Aorta (tissue), 5 donors: ENCODE measurements at regions not wholly inside any gene's neighbourhood (a gene's known extent, or its start where the extent isn't known, plus 50 kb on each side); places are given as distances from the start of the nearest gene placed in this dataset.
A peak's percentile ranks its signal among the peaks of the same experiment; 100 is the strongest.

Experiments
- ATAC-seq: fragments of 200-7000 bp; cut with Tn5 transposase; one replicate; pipeline ENCODE4 v1.9.1; 2022; ENCODE audit warnings: moderate library complexity; ENCODE audit not compliant: low FRiP score
- DNase-seq, 2 donors: peaks; one replicate each; pipeline ENCODE4 v3.0.0-alpha.2; 2020
- H3K27ac ChIP-seq, 2 donors: one replicate each; pipeline ENCODE4 v1.5.1; 2013; ENCODE audit warnings: low read length in 2 of 2, mild to moderate bottlenecking in 2 of 2, moderate library complexity in 2 of 2, control low read depth in 1 of 2, inconsistent platforms in 1 of 2, low read depth in 1 of 2
- H3K27me3 ChIP-seq, 2 donors: one replicate each; pipeline ENCODE4 v1.6.1; 2013; ENCODE audit warnings: control low read depth in 1 of 2, low read length in 1 of 2, mild to moderate bottlenecking in 1 of 2, moderate library complexity in 1 of 2; ENCODE audit not compliant: insufficient read depth in 2 of 2, control insufficient read depth in 1 of 2
- H3K36me3 ChIP-seq, 2 donors: one replicate each; pipeline ENCODE4 v1.6.1; 2013; ENCODE audit warnings: control low read depth in 1 of 2, low read length in 1 of 2, mild to moderate bottlenecking in 1 of 2; ENCODE audit not compliant: insufficient read depth in 2 of 2, control insufficient read depth in 1 of 2
- H3K4me1 ChIP-seq, 2 donors: one replicate each; pipeline ENCODE4 v1.6.1; 2013; ENCODE audit warnings: low read length in 2 of 2, control low read depth in 1 of 2, mild to moderate bottlenecking in 1 of 2, moderate library complexity in 1 of 2; ENCODE audit not compliant: insufficient read depth in 2 of 2, control insufficient read depth in 1 of 2
- H3K4me3 ChIP-seq, 2 donors: one replicate each; pipeline ENCODE4 v1.5.1; 2013; ENCODE audit warnings: low read length in 2 of 2, control low read depth in 1 of 2, mild to moderate bottlenecking in 1 of 2
- H3K9me3 ChIP-seq: one replicate; pipeline ENCODE4 v1.6.1; 2013; ENCODE audit warnings: mild to moderate bottlenecking, low read length; ENCODE audit not compliant: control insufficient read depth
- WGBS, 2 donors: extraction: QIAGEN DNeasy Blood & Tissue Kit; methylation state at CpG; one replicate each; pipeline ENCODE4 v1.1.7; 2013; 5-methylcytosine and 5-hydroxymethylcytosine counted together
- intact Hi-C, 2 donors: fragments of 100-400 bp; cut with DNase I; formaldehyde crosslinking; loops; one replicate each; pipeline versions ENCODE4 v1.14.2 to v1.15.0; 2022
- donor health status: healthy with polysubstance abuse.
- donor health status: Bipolar disorder and iron deficiency.
- donor health status: DM: no; HTN: no; CAD: no.
- donor health status: DM: no; HTN: no; CAD: no.
- donor health status: DM: yes; HTN: yes; CAD: no.

DNA sequence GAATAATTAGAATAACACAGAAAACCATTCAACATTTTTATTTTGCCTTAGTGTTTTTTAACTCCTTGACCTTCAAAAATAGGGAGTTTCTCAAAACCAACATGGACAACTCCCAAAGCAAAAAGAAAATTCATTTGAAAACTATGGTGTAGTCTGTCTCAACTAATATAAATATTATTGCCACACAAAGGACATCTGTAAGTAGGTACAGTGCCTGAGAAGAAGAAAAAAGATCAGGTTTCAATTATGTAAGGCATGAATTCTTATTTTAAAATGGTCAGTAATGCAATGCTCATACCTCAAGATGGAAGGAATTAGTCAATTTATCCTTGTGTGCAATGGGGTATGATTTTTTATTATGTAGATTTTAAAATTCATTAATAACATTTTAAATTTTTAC is 109.6 kb upstream of the CNTLN start:
- H3K27me3 ChIP-seq, result no peaks in the 10 kb centered on the region
- ATAC-seq, result no peak
- no peak overlapping the region for H3K27ac ChIP-seq
- H3K4me1 ChIP-seq, result no peaks in the 10 kb centered on the region
- no peaks in the 10 kb centered on the region for H3K9me3 ChIP-seq
- no peaks in the 10 kb centered on the region for H3K36me3 ChIP-seq
- no peak for DNase-seq
- intact Hi-C loops, result no loop called here
- H3K4me3 ChIP-seq, result no peak overlapping the region

GRCh38 chr9:17024129-17024528 is 110.7 kb upstream of the CNTLN start:
- no peak overlapping the region for H3K4me3 ChIP-seq
- no peaks in the 10 kb centered on the region for H3K36me3 ChIP-seq
- no peaks in the 10 kb centered on the region for H3K4me1 ChIP-seq
- DNase-seq (no peak), ATAC-seq (no peak)
- 78 to 80% methylated on average over 2 of the region's 2 CpGs for WGBS, 2 donors
- no peak overlapping the region for H3K27ac ChIP-seq
- H3K9me3 ChIP-seq, result no peaks in the 10 kb centered on the region
- intact Hi-C loops, result no loop called here
- no peaks in the 10 kb centered on the region for H3K27me3 ChIP-seq

- no peak for ATAC-seq
- Histone ChIP-seq H3K4me3 (no peak overlapping the region), H3K27me3 (no peaks in the 10 kb centered on the region), H3K36me3 (no peaks in the 10 kb centered on the region), H3K4me1 (no peaks in the 10 kb centered on the region), H3K27ac (no peak overlapping the region), H3K9me3 (no peaks in the 10 kb centered on the region)
- DNase-seq, result no peak
- 85 to 90% methylated on average over 1 of the region's 1 CpG for WGBS, 2 donors
- intact Hi-C loops, result no loop called here
Measured at GRCh38 chr9:17021387-17021970, 113.4 kb upstream of the CNTLN start.

DNA sequence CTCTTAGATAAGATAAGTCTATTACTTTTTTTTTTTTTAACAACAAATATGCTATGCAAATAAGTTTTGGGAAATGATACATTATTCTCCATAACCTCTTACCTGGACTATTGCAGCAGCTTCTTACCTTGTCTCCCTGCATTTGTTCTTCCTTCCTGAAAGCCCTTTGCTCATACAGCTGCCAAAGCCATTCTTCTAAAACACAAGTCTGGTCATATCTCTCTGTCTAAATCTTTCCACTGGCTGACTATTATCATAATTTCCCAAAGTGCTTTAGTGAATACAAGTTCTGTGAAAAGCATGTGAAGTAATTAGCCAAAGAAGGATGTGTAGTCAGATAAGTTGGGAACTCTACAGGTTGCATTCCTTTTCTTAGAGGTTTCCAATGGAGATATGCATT is 115.4 kb upstream of the CNTLN start:
- Histone ChIP-seq H3K4me1 (no peaks in the 10 kb centered on the region), H3K27ac (no peak overlapping the region), H3K36me3 (no peaks in the 10 kb centered on the region), H3K27me3 (no peaks in the 10 kb centered on the region), H3K4me3 (no peak overlapping the region), H3K9me3 (no peaks in the 10 kb centered on the region)
- ATAC-seq (no peak), DNase-seq (no peak)
- intact Hi-C loops, result no loop called here

- H3K9me3 ChIP-seq, result no peaks in the 10 kb centered on the region
- DNase-seq (no peak), ATAC-seq (no peak)
- peaks cover 0 to 2% of the 10 kb centered on the region in 2 donors for H3K27me3 ChIP-seq
- H3K27ac ChIP-seq, result no peak overlapping the region
- H3K4me3 ChIP-seq, result no peak overlapping the region
- H3K36me3 ChIP-seq, result no peaks in the 10 kb centered on the region
- H3K4me1 ChIP-seq, result no peaks in the 10 kb centered on the region
- intact Hi-C loops, result no loop called here
- WGBS, 2 donors, result 90 to 91% methylated on average over 3 of the region's 3 CpGs
Measured at GRCh38 chr9:17018540-17019196, 116.2 kb upstream of the CNTLN start.

GRCh38 chr9:17017931-17018491 is 116.8 kb upstream of the CNTLN start:
- intact Hi-C loops, result no loop called here
- Histone ChIP-seq H3K4me1 (no peaks in the 10 kb centered on the region), H3K27me3 (peaks cover 0 to 2% of the 10 kb centered on the region in 2 donors), H3K9me3 (peaks cover under 1% of the 10 kb centered on the region), H3K36me3 (no peaks in the 10 kb centered on the region), H3K4me3 (no peak overlapping the region), H3K27ac (no peak overlapping the region)
- DNase-seq (peak; percentile 57 to 81), ATAC-seq (peak; percentile 91)
- 62 to 68% methylated on average over 10 of the region's 10 CpGs for WGBS, 2 donors

- 78 to 93% methylated on average over 3 of the region's 3 CpGs for WGBS, 2 donors
- no peak overlapping the region for H3K27ac ChIP-seq
Measured at GRCh38 chr9:17013891-17014290, 120.9 kb upstream of the CNTLN start.

DNA sequence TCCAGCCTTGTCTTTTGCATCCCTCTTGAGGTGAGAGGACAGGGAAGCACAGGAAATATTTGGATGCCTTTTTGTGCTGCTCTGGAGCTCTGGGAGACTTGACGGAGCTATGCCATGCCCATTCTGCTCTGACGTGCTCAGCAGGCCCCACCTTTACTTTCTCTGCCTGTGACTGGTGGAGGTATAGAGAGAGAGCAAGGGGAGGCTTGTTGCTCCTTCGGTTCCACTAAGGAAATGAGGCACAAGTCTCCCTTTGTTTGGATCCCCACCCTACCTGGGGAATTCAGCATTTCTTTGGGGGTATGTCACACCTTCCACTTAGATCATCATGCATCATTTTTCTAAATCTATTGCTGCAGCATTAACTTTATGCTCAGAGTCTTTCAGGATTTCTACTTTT is 121.8 kb upstream of the CNTLN start:
- peaks cover 0 to 2% of the 10 kb centered on the region in 2 donors for H3K27me3 ChIP-seq
- 76 to 78% methylated on average over 3 of the region's 3 CpGs for WGBS, 2 donors
- intact Hi-C loops, result no loop called here
- H3K4me3 ChIP-seq, result no peak overlapping the region
- no peak overlapping the region for H3K27ac ChIP-seq
- no peaks in the 10 kb centered on the region for H3K4me1 ChIP-seq
- H3K9me3 ChIP-seq, result peaks cover 2% of the 10 kb centered on the region
- no peak for ATAC-seq
- no peaks in the 10 kb centered on the region for H3K36me3 ChIP-seq
- no peak for DNase-seq

More at GRCh38 chr9:17013891-17014290, 120.9 kb upstream of the CNTLN start:
- intact Hi-C loops, result no loop called here
- Histone ChIP-seq H3K9me3 (peaks cover 2% of the 10 kb centered on the region), H3K36me3 (no peaks in the 10 kb centered on the region), H3K27me3 (peaks cover 0 to 2% of the 10 kb centered on the region in 2 donors), H3K4me3 (no peak overlapping the region), H3K4me1 (no peaks in the 10 kb centered on the region)
- no peak for ATAC-seq
- no peak for DNase-seq

GRCh38 chr9:17011880-17012279 is 123.0 kb upstream of the CNTLN start:
- intact Hi-C loops, result no loop called here
- Histone ChIP-seq H3K9me3 (peaks cover 2% of the 10 kb centered on the region), H3K27ac (no peak overlapping the region), H3K4me1 (no peaks in the 10 kb centered on the region), H3K27me3 (peaks cover 0 to 2% of the 10 kb centered on the region in 2 donors), H3K4me3 (no peak overlapping the region), H3K36me3 (no peaks in the 10 kb centered on the region)
- DNase-seq (no peak), ATAC-seq (no peak)
